Bronchial epithelial cell (primary cell): ENCODE measurements at regions not wholly inside any gene's neighbourhood (a gene's known extent, or its start where the extent isn't known, plus 50 kb on each side); places are given as distances from the start of the nearest gene placed in this dataset.

Source experiments
- DNase-seq: peaks from one replicate; pipeline ENCODE4 v3.0.0-alpha.2; 2010; ENCODE audit warnings: low read depth
- FAIRE-seq: peaks from 2 replicates; lab custom pipeline; 2011; peaks lifted over from hg19 to GRCh38; lab: Jason Lieb, UNC
- H3K27me3 ChIP-seq: 2 replicates; pipeline ENCODE4 v1.5.1; 2011; ENCODE audit warnings: low read length; ENCODE audit not compliant: control insufficient read depth, insufficient read depth
- H3K36me3 ChIP-seq: 2 replicates; pipeline ENCODE4 v1.5.1; 2011; ENCODE audit warnings: low read length; ENCODE audit not compliant: control insufficient read depth, insufficient read depth
- H3K4me3 ChIP-seq: 2 replicates; pipeline ENCODE4 v1.5.1; 2011; ENCODE audit warnings: mild to moderate bottlenecking, low read depth, low read length, control low read depth
- CTCF ChIP-seq: IDR thresholded peaks from 2 replicates; pipeline ENCODE4 v1.5.1; 2011; ENCODE audit warnings: mild to moderate bottlenecking, moderate library complexity, low read length, control low read depth, inconsistent platforms; ENCODE audit not compliant: insufficient read depth, severe bottlenecking

GRCh38 chr6:126233192-126233591 lies 106.7 kb upstream of the CENPW start:
- no peak for TF ChIP-seq CTCF
- Histone ChIP-seq H3K36me3 (no peaks in the 10 kb centered on the region), H3K4me3 (no peak overlapping the region), H3K27me3 (no peaks in the 10 kb centered on the region)
- FAIRE-seq (no peak), DNase-seq (no peak)

- no peak for DNase-seq
- FAIRE-seq, result no peak
- no peaks in the 10 kb centered on the region for H3K36me3 ChIP-seq
These were observed 104.6 kb upstream of the CENPW start for GRCh38 chr6:126235363-126235762.

GRCh38 chr6:126245077-126245476 lies 94.8 kb upstream of the CENPW start:
- no peak for TF ChIP-seq CTCF
- Histone ChIP-seq H3K27me3 (no peaks in the 10 kb centered on the region), H3K36me3 (no peaks in the 10 kb centered on the region), H3K4me3 (no peak overlapping the region)
- DNase-seq (no peak), FAIRE-seq (no peak)

More at GRCh38 chr6:126235363-126235762, 104.6 kb upstream of the CENPW start:
- no peak overlapping the region for H3K4me3 ChIP-seq
- TF ChIP-seq CTCF, result no peak
- no peaks in the 10 kb centered on the region for H3K27me3 ChIP-seq

DNA sequence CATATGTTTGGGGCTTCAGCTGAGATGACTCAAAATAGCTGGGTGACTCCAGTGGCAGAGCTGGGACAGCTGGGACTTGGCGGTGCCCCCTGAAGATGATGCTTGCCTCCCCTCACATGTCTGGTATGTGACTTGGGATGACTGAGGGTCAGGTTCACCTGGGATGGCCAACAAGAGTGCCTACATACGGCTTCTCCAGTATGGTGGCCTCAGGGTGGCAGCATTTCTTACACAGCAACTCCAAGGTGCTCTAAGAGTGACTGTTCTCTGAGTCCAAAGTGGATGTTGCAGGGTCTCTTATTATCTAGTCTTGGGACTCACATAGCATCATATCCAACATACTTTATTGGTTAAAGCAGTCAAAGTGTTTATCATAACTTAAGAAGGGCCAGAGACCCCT lies 87.8 kb upstream of the CENPW start:
- Histone ChIP-seq H3K27me3 (no peaks in the 10 kb centered on the region), H3K4me3 (no peak overlapping the region), H3K36me3 (no peaks in the 10 kb centered on the region)
- no peak for TF ChIP-seq CTCF
- DNase-seq (no peak), FAIRE-seq (no peak)

DNA sequence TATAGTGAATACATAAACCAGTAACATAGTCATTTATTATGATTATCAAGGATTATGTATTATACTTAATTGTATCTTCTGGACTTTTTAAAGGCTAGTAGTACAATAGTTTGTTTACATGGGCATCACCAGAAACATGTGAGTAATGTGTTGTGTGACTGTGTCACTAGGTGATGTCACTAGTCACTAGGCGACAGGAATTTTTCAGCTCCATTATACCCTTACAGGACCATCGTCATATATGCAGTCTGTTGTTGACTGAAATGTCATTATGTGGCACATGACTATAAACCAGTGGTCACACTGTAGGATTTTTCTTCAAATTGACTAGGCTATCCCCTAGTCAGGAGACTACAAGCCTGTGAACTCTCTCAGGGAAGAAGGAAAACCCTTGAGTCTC lies 86.5 kb upstream of the CENPW start:
- Histone ChIP-seq H3K27me3 (no peaks in the 10 kb centered on the region), H3K4me3 (no peak overlapping the region), H3K36me3 (no peaks in the 10 kb centered on the region)
- FAIRE-seq (no peak), DNase-seq (no peak)
- TF ChIP-seq CTCF, result no peak

- H3K4me3 ChIP-seq, result no peak overlapping the region
- TF ChIP-seq CTCF, result no peak
- no peaks in the 10 kb centered on the region for H3K36me3 ChIP-seq
- FAIRE-seq (no peak), DNase-seq (no peak)
- no peaks in the 10 kb centered on the region for H3K27me3 ChIP-seq
These were observed 81.8 kb upstream of the CENPW start for GRCh38 chr6:126258150-126258549.
